ENCODE measurements at regions not wholly inside any gene's neighbourhood (a gene's known extent, or its start where the extent isn't known, plus 50 kb on each side); places are given as distances from the start of the nearest gene placed in this dataset.

GRCh38 chr5:121024416-121025311 is 560.6 kb downstream of the PRR16 start:
- no peak for TF ChIP-seq CTCF (conservative IDR thresholded peaks at IDR 0.05)
- TF ChIP-seq EZH2 (IDR thresholded peaks at IDR 0.05; ENCODE audit: low read depth): no peak
